ENCODE measurements at regions not wholly inside any gene's neighbourhood (a gene's known extent, or its start where the extent isn't known, plus 50 kb on each side); places are given as distances from the start of the nearest gene placed in this dataset.

GRCh38 chr13:53272873-53273272 lies 244.3 kb downstream of the OLFM4 start:
- no peak for TF ChIP-seq POLR2A (IDR thresholded peaks at IDR 0.05)
- no peak for TF ChIP-seq CTCF (IDR thresholded peaks at IDR 0.05)
- no peak for TF ChIP-seq EP300 (IDR thresholded peaks at IDR 0.05)

All from ovary (tissue), 3 donors.